ENCODE measurements at regions not wholly inside any gene's neighbourhood (a gene's known extent, or its start where the extent isn't known, plus 50 kb on each side); places are given as distances from the start of the nearest gene placed in this dataset.

DNA sequence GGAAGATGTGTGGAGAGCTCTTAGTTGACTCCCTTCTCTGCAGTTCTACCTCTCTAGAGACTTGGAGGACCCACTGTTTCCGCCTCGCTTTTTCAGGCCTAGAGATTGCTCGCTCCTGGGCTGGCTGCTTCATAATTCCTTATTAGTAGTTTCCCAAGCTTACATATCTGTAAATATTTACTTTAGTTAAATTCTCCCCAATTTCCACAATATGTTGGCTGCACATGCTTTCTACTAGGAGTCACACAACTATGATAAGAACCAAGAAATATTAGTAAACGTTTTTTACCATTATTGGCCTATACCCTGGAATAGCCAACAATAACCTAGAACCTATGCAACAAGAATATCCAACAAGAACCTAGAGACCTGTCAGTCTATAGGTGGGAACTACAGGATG is 129.0 kb upstream of the RUNX1 start:
- H3K4me3 ChIP-seq (ENCODE audit: low read depth in 1 of 2, low read length in 2 of 2): no peak overlapping the region
- H3K27ac ChIP-seq (ENCODE audit: low read depth, low read length): no peak overlapping the region
- H3K4me1 ChIP-seq (ENCODE audit: control insufficient read depth in 1 of 2, insufficient read depth in 2 of 2, low read length in 2 of 2): no peaks in the 10 kb centered on the region
- no peaks in the 10 kb centered on the region for H3K36me3 ChIP-seq (ENCODE audit: control insufficient read depth in 1 of 2, insufficient read depth in 2 of 2, low read length in 2 of 2)
- H3K9ac ChIP-seq (ENCODE audit: low read depth in 1 of 2, low read length in 2 of 2): no peak overlapping the region
- H3K9me3 ChIP-seq (ENCODE audit: control insufficient read depth in 1 of 2, low read length in 2 of 2): no peaks in the 10 kb centered on the region
- no peaks in the 10 kb centered on the region for H3K27me3 ChIP-seq (ENCODE audit: control insufficient read depth in 1 of 2, insufficient read depth in 2 of 2, low read length in 2 of 2)

DNA sequence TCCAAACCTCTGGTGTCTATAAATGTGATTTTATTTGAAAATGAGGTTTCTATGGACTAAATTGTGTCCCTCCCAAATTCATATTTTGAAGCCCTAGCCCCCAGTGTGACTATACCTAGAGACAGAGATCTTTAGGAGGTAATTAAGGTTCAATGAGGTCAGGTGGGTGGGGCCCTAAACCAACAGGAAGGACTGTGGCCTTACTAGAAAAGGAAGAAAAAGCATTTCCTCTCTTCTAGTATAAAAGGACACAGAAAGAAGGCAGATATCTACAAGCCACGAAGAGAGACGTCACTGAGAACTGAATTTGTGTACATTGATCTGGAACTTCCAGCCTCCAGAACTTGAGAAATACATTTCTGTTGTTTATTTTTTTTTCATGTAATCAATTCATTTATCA is 123.1 kb upstream of the RUNX1 start:
- Histone ChIP-seq H3K4me3 (ENCODE audit: low read depth in 1 of 2, low read length in 2 of 2) (no peak overlapping the region), H3K27ac (ENCODE audit: low read depth, low read length) (no peak overlapping the region), H3K9me3 (ENCODE audit: control insufficient read depth in 1 of 2, low read length in 2 of 2) (no peaks in the 10 kb centered on the region), H3K27me3 (ENCODE audit: control insufficient read depth in 1 of 2, insufficient read depth in 2 of 2, low read length in 2 of 2) (no peaks in the 10 kb centered on the region), H3K36me3 (ENCODE audit: control insufficient read depth in 1 of 2, insufficient read depth in 2 of 2, low read length in 2 of 2) (no peaks in the 10 kb centered on the region), H3K4me1 (ENCODE audit: control insufficient read depth in 1 of 2, insufficient read depth in 2 of 2, low read length in 2 of 2) (no peaks in the 10 kb centered on the region), H3K9ac (ENCODE audit: low read depth in 1 of 2, low read length in 2 of 2) (no peak overlapping the region)

DNA sequence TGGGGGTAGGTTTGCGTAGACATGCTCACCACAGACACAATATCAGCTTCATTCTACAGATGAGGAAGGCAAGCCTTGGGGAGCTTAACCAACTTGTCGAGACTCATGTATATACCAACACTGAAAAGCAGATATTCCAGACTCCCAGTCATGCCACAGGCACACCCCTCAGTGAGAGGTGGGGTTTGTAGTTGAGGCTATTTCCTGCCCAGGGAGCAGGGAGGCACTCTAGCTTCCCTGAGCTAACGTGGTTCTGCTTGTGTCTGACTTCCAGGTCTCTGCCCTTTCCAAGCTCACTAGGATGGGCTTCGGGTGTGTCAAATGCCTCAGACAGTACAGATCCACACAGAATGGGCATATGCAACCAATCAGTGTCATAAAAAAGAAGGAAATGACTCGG is 122.3 kb upstream of the RUNX1 start:
- H3K9me3 ChIP-seq (ENCODE audit: control insufficient read depth in 1 of 2, low read length in 2 of 2): no peaks in the 10 kb centered on the region
- no peak overlapping the region for H3K9ac ChIP-seq (ENCODE audit: low read depth in 1 of 2, low read length in 2 of 2)
- no peaks in the 10 kb centered on the region for H3K4me1 ChIP-seq (ENCODE audit: control insufficient read depth in 1 of 2, insufficient read depth in 2 of 2, low read length in 2 of 2)
- no peak overlapping the region for H3K27ac ChIP-seq (ENCODE audit: low read depth, low read length)
- no peaks in the 10 kb centered on the region for H3K27me3 ChIP-seq (ENCODE audit: control insufficient read depth in 1 of 2, insufficient read depth in 2 of 2, low read length in 2 of 2)
- no peaks in the 10 kb centered on the region for H3K36me3 ChIP-seq (ENCODE audit: control insufficient read depth in 1 of 2, insufficient read depth in 2 of 2, low read length in 2 of 2)
- H3K4me3 ChIP-seq (ENCODE audit: low read depth in 1 of 2, low read length in 2 of 2): no peak overlapping the region

DNA sequence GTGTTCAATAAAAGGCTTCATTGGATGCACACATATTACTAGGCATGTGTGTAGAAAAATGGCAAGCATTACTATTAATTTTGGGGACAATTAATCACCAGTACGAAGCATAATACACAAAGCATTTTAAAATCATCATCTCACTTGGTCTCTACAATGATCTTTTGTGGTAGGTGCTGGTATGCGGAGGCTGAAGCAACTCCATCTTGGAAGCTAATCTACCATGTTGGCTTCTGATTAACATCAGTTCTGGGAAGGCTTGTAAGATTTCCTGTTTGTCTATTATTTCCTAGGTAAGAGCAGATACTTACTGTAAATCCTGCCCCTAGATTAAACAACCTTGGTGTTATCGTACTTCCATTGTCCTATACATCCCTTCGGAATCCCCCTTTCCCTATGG is 121.7 kb upstream of the RUNX1 start:
- no peak overlapping the region for H3K27ac ChIP-seq (ENCODE audit: low read depth, low read length)

DNA sequence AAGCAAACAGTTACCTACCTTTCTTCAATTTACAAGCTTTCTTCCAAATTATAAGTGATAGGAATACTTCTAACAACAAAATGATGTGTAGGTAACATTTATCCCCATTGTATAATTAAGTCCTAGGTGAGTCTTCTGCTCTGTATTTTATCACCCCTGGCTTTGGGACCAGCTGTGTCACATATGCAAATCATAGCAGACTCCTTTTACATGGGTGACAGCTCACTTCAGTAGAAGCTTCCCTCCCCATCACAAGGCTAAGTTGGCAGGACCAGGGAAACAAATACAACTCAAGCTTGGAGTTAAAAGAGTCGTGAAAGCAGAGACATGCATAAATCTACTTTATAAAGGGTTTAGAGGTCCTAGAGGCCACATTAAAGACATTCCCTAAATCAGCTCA is 121.1 kb upstream of the RUNX1 start:
- H3K36me3 ChIP-seq (ENCODE audit: control insufficient read depth in 1 of 2, insufficient read depth in 2 of 2, low read length in 2 of 2): no peaks in the 10 kb centered on the region
- H3K27me3 ChIP-seq (ENCODE audit: control insufficient read depth in 1 of 2, insufficient read depth in 2 of 2, low read length in 2 of 2): no peaks in the 10 kb centered on the region
- H3K9me3 ChIP-seq (ENCODE audit: control insufficient read depth in 1 of 2, low read length in 2 of 2): no peaks in the 10 kb centered on the region
- no peak overlapping the region for H3K9ac ChIP-seq (ENCODE audit: low read depth in 1 of 2, low read length in 2 of 2)
- no peaks in the 10 kb centered on the region for H3K4me1 ChIP-seq (ENCODE audit: control insufficient read depth in 1 of 2, insufficient read depth in 2 of 2, low read length in 2 of 2)
- no peak overlapping the region for H3K4me3 ChIP-seq (ENCODE audit: low read depth in 1 of 2, low read length in 2 of 2)
- H3K27ac ChIP-seq (ENCODE audit: low read depth, low read length): no peak overlapping the region

More for the DNA sequence above, 121.7 kb upstream of the RUNX1 start:
- no peaks in the 10 kb centered on the region for H3K27me3 ChIP-seq (ENCODE audit: control insufficient read depth in 1 of 2, insufficient read depth in 2 of 2, low read length in 2 of 2)
- H3K4me1 ChIP-seq (ENCODE audit: control insufficient read depth in 1 of 2, insufficient read depth in 2 of 2, low read length in 2 of 2): no peaks in the 10 kb centered on the region
- no peak overlapping the region for H3K9ac ChIP-seq (ENCODE audit: low read depth in 1 of 2, low read length in 2 of 2)
- no peaks in the 10 kb centered on the region for H3K36me3 ChIP-seq (ENCODE audit: control insufficient read depth in 1 of 2, insufficient read depth in 2 of 2, low read length in 2 of 2)
- no peak overlapping the region for H3K4me3 ChIP-seq (ENCODE audit: low read depth in 1 of 2, low read length in 2 of 2)
- H3K9me3 ChIP-seq (ENCODE audit: control insufficient read depth in 1 of 2, low read length in 2 of 2): no peaks in the 10 kb centered on the region

DNA sequence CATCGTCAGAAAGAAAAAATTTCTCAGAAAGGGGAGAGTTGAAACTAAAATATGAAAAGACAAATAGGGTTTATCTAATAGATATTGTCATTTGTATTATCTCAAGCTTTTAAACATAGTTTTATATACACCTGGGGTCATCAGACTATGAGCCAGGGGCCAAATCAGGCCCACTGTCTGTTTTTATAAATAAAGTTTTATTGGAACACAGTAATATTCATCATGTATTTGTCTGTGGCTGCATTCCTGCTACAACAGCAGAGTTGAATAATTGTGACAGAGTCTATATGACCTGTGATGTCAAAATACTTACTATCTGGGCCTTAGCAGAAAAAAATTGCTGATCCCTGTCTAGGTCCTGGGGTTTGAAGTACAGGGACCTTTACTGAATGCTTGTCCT is 120.5 kb upstream of the RUNX1 start:
- Histone ChIP-seq H3K36me3 (ENCODE audit: control insufficient read depth in 1 of 2, insufficient read depth in 2 of 2, low read length in 2 of 2) (no peaks in the 10 kb centered on the region), H3K9me3 (ENCODE audit: control insufficient read depth in 1 of 2, low read length in 2 of 2) (no peaks in the 10 kb centered on the region), H3K27ac (ENCODE audit: low read depth, low read length) (no peak overlapping the region), H3K27me3 (ENCODE audit: control insufficient read depth in 1 of 2, insufficient read depth in 2 of 2, low read length in 2 of 2) (no peaks in the 10 kb centered on the region), H3K4me3 (ENCODE audit: low read depth in 1 of 2, low read length in 2 of 2) (no peak overlapping the region), H3K4me1 (ENCODE audit: control insufficient read depth in 1 of 2, insufficient read depth in 2 of 2, low read length in 2 of 2) (no peaks in the 10 kb centered on the region), H3K9ac (ENCODE audit: low read depth in 1 of 2, low read length in 2 of 2) (no peak overlapping the region)

DNA sequence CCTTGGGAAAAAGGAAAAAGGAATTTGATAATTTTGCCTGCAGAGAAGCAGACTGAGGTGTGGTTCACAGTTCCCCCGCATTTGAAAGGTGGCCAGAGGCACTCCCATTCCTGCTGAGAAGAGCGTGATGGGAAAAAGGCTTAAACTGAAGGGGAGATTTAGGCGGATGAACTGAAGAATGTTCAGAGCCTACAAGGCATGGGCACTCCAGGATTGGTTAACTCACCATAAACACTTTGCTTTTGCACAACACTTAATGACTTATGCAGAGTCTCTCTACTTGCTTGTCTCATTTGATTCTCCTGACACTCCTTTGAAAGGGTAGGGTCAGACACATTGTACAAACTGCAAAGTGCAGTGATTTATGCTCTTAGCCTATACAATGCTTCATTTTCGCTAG is 119.6 kb upstream of the RUNX1 start:
- Histone ChIP-seq H3K9me3 (ENCODE audit: control insufficient read depth in 1 of 2, low read length in 2 of 2) (no peaks in the 10 kb centered on the region), H3K4me1 (ENCODE audit: control insufficient read depth in 1 of 2, insufficient read depth in 2 of 2, low read length in 2 of 2) (no peaks in the 10 kb centered on the region), H3K36me3 (ENCODE audit: control insufficient read depth in 1 of 2, insufficient read depth in 2 of 2, low read length in 2 of 2) (no peaks in the 10 kb centered on the region), H3K27ac (ENCODE audit: low read depth, low read length) (no peak overlapping the region), H3K4me3 (ENCODE audit: low read depth in 1 of 2, low read length in 2 of 2) (no peak overlapping the region), H3K27me3 (ENCODE audit: control insufficient read depth in 1 of 2, insufficient read depth in 2 of 2, low read length in 2 of 2) (no peaks in the 10 kb centered on the region), H3K9ac (ENCODE audit: low read depth in 1 of 2, low read length in 2 of 2) (no peak overlapping the region)

DNA sequence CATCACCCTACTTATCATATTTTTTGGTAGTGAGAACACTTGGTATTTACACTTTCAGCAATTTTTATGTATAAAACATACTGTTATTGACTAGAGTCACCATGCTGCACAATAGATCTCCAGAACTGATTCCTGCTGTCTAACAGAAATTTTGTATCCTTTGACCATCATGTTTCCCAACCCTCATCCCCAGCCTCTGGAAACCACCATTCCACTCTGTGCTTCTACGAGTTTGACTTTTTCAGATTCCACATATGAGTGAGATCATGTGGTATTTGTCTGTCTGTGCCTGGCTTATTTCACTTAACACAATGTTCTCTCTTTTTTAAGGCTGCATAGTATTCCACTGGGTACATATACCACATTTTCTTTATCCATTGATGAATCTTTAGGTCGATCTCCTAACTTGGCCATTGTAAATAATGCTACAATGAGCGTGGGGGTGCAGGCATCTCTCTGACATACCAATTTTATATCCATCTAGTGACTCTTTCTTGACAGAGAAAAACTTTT is 115.9 kb upstream of the RUNX1 start:
- Histone ChIP-seq H3K27me3 (ENCODE audit: control insufficient read depth in 1 of 2, insufficient read depth in 2 of 2, low read length in 2 of 2) (no peaks in the 10 kb centered on the region), H3K36me3 (ENCODE audit: control insufficient read depth in 1 of 2, insufficient read depth in 2 of 2, low read length in 2 of 2) (no peaks in the 10 kb centered on the region)

DNA sequence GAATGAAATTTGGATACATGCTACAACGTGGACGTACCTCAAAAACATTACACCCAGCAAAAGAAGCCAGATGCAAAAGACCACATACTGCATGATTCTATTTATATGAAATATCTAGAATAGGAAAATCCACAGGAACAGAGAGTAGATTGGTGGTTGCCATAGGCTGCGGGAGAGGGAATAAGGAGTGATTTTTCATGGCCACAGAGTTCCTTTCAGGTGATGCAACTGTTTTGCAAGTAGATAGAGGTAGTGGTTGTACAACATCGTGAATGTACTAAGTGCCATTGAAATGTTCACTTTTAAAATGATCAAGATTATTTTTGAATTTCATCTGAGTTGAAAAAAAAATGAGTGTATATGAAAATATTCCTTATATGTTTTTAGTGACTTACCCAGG is 115.3 kb upstream of the RUNX1 start:
- no peaks in the 10 kb centered on the region for H3K36me3 ChIP-seq (ENCODE audit: control insufficient read depth in 1 of 2, insufficient read depth in 2 of 2, low read length in 2 of 2)
- no peaks in the 10 kb centered on the region for H3K27me3 ChIP-seq (ENCODE audit: control insufficient read depth in 1 of 2, insufficient read depth in 2 of 2, low read length in 2 of 2)
- H3K4me3 ChIP-seq (ENCODE audit: low read depth in 1 of 2, low read length in 2 of 2): no peak overlapping the region
- H3K27ac ChIP-seq (ENCODE audit: low read depth, low read length): no peak overlapping the region
- no peaks in the 10 kb centered on the region for H3K4me1 ChIP-seq (ENCODE audit: control insufficient read depth in 1 of 2, insufficient read depth in 2 of 2, low read length in 2 of 2)
- no peak overlapping the region for H3K9ac ChIP-seq (ENCODE audit: low read depth in 1 of 2, low read length in 2 of 2)
- no peaks in the 10 kb centered on the region for H3K9me3 ChIP-seq (ENCODE audit: control insufficient read depth in 1 of 2, low read length in 2 of 2)

More for the DNA sequence above, 115.9 kb upstream of the RUNX1 start:
- H3K4me1 ChIP-seq (ENCODE audit: control insufficient read depth in 1 of 2, insufficient read depth in 2 of 2, low read length in 2 of 2): no peaks in the 10 kb centered on the region
- no peaks in the 10 kb centered on the region for H3K9me3 ChIP-seq (ENCODE audit: control insufficient read depth in 1 of 2, low read length in 2 of 2)
- H3K4me3 ChIP-seq (ENCODE audit: low read depth in 1 of 2, low read length in 2 of 2): no peak overlapping the region
- no peak overlapping the region for H3K27ac ChIP-seq (ENCODE audit: low read depth, low read length)
- H3K9ac ChIP-seq (ENCODE audit: low read depth in 1 of 2, low read length in 2 of 2): no peak overlapping the region

DNA sequence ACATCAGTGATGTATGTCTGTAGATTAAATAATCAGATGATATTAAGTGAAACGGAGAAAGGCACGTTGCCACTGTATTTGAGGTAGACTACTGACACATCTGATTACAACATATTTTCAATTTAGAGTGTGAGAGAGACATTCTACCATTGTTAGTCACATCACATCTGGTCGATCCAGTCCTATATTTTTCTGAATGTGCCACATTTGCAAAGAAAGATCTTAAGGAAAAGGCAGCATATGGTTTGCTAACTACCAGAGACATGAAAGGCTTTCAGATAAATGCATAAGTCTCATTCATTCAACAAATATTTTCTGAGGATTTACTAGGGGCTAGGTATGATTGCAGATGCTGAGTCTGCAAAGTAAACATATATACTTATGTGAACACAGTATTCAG is 114.3 kb upstream of the RUNX1 start:
- no peak overlapping the region for H3K9ac ChIP-seq (ENCODE audit: low read depth in 1 of 2, low read length in 2 of 2)
- H3K36me3 ChIP-seq (ENCODE audit: control insufficient read depth in 1 of 2, insufficient read depth in 2 of 2, low read length in 2 of 2): no peaks in the 10 kb centered on the region
- no peak overlapping the region for H3K4me3 ChIP-seq (ENCODE audit: low read depth in 1 of 2, low read length in 2 of 2)
- H3K27me3 ChIP-seq (ENCODE audit: control insufficient read depth in 1 of 2, insufficient read depth in 2 of 2, low read length in 2 of 2): no peaks in the 10 kb centered on the region
- no peaks in the 10 kb centered on the region for H3K4me1 ChIP-seq (ENCODE audit: control insufficient read depth in 1 of 2, insufficient read depth in 2 of 2, low read length in 2 of 2)
- H3K27ac ChIP-seq (ENCODE audit: low read depth, low read length): no peak overlapping the region
- no peaks in the 10 kb centered on the region for H3K9me3 ChIP-seq (ENCODE audit: control insufficient read depth in 1 of 2, low read length in 2 of 2)

DNA sequence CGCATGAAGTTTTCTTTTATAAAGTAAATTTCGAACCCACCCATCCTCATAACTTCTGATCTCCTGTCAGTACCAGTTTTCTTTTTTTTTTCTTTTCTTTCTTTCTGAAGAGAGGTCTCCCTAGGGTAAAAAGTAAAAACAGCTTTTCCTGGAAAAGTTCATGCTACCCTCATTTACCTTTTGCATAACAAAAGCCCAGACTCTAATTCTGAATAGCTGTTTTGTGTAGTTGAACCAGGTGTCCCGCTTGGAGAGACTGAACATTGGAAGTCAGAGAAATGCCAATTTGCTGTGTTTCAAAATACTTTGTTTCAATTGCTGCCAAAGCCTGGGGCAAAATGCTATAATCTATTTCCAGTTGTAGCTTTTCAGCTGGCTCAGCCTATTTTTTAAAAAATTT is 113.7 kb upstream of the RUNX1 start:
- H3K9ac ChIP-seq (ENCODE audit: low read depth in 1 of 2, low read length in 2 of 2): no peak overlapping the region
- no peak overlapping the region for H3K4me3 ChIP-seq (ENCODE audit: low read depth in 1 of 2, low read length in 2 of 2)
- H3K4me1 ChIP-seq (ENCODE audit: control insufficient read depth in 1 of 2, insufficient read depth in 2 of 2, low read length in 2 of 2): no peaks in the 10 kb centered on the region
- no peaks in the 10 kb centered on the region for H3K9me3 ChIP-seq (ENCODE audit: control insufficient read depth in 1 of 2, low read length in 2 of 2)
- no peaks in the 10 kb centered on the region for H3K36me3 ChIP-seq (ENCODE audit: control insufficient read depth in 1 of 2, insufficient read depth in 2 of 2, low read length in 2 of 2)
- H3K27ac ChIP-seq (ENCODE audit: low read depth, low read length): no peak overlapping the region
- H3K27me3 ChIP-seq (ENCODE audit: control insufficient read depth in 1 of 2, insufficient read depth in 2 of 2, low read length in 2 of 2): no peaks in the 10 kb centered on the region
